SK-N-SH (cell line): ENCODE measurements at regions not wholly inside any gene's neighbourhood (a gene's known extent, or its start where the extent isn't known, plus 50 kb on each side); places are given as distances from the start of the nearest gene placed in this dataset.

Experiments used
- CTCF ChIA-PET: fragments of 300-600, 350-600 bp; formaldehyde crosslinking; extraction: SDS; loops from one replicate; lab custom pipeline; 2021; lab: Yijun Ruan, JAX
- POLR2A ChIA-PET: fragments of 350-600 bp; sonication (Branson Sonifier 250); formaldehyde crosslinking; extraction: SDS; loops from one replicate; lab custom pipeline; 2020; ENCODE audit warnings: antibody characterized with exemption, inconsistent platforms; lab: Yijun Ruan, JAX
- DNase-seq: peaks from one replicate; pipeline ENCODE4 v3.0.0; 2012
- H2AFZ ChIP-seq: fragments of 200-600 bp; sonication (generic); 2 replicates; pipeline ENCODE4 v1.8.1; 2016; ENCODE audit warnings: antibody characterized with exemption, mild to moderate bottlenecking, low read depth
- H3F3A ChIP-seq: fragments of 200-600 bp; sonication (generic); replicated peaks from 2 replicates; pipeline ENCODE3; 2016; ENCODE audit warnings: antibody characterized with exemption, mild to moderate bottlenecking; ENCODE audit not compliant: insufficient read depth
- H3K27ac ChIP-seq, 2 experiments: fragments of 200-500 bp in 1 of 2; fragments of 200-600 bp in 1 of 2; sonication (Bioruptor generic) in 1 of 2; sonication (generic), shearing (Covaris generic) in 1 of 2; 2 replicates each; pipeline versions ENCODE4 v1.5.1 to v1.6.1; 2014 to 2016; ENCODE audit warnings: low read depth in 2 of 2, inconsistent platforms in 1 of 2, low read length in 1 of 2, mild to moderate bottlenecking in 1 of 2, mixed read lengths in 1 of 2
- H3K27me3 ChIP-seq: fragments of 200-600 bp; sonication (generic), shearing (Covaris generic); 2 replicates; pipeline ENCODE4 v1.6.1; 2016; ENCODE audit warnings: mixed run types; ENCODE audit not compliant: insufficient read depth
- H3K36me3 ChIP-seq, 2 experiments: fragments of 200-500 bp in 1 of 2; fragments of 200-600 bp in 1 of 2; sonication (Bioruptor generic) in 1 of 2; sonication (generic) in 1 of 2; replicated peaks in 1 of 2; 2 replicates each; pipeline versions ENCODE3 to v1.5.1; 2014 to 2016; ENCODE audit warnings: low read length in 1 of 2, mild to moderate bottlenecking in 1 of 2; ENCODE audit not compliant: insufficient read depth in 2 of 2, control insufficient read depth in 1 of 2
- H3K4me1 ChIP-seq, 2 experiments: fragments of 200-500 bp in 1 of 2; fragments of 200-600 bp in 1 of 2; sonication (Bioruptor generic) in 1 of 2; sonication (generic), shearing (Covaris generic) in 1 of 2; 2 replicates each; pipeline versions ENCODE4 v1.5.1 to v1.6.1; 2014 to 2016; ENCODE audit warnings: low read depth in 1 of 2, low read length in 1 of 2, mixed run types in 1 of 2; ENCODE audit not compliant: insufficient read depth in 2 of 2, control insufficient read depth in 1 of 2
- H3K4me2 ChIP-seq: fragments of 200-600 bp; sonication (generic), shearing (Covaris generic); 2 replicates; pipeline ENCODE4 v1.6.1; 2017; ENCODE audit warnings: mixed run types
- H3K4me3 ChIP-seq, 2 experiments: fragments of 200-500 bp in 1 of 2; fragments of 200-600 bp in 1 of 2; sonication (Bioruptor generic) in 1 of 2; sonication (generic), shearing (Covaris generic) in 1 of 2; 2 replicates each; pipeline versions ENCODE4 v1.5.1 to v1.8.1; 2014 to 2016; ENCODE audit warnings: low read depth in 2 of 2, inconsistent platforms in 1 of 2, low read length in 1 of 2, mild to moderate bottlenecking in 1 of 2, mixed read lengths in 1 of 2, moderate library complexity in 1 of 2
- H3K79me2 ChIP-seq: fragments of 200-600 bp; sonication (generic); 2 replicates; pipeline ENCODE4 v1.8.1; 2017; ENCODE audit warnings: mild to moderate bottlenecking; ENCODE audit not compliant: insufficient read depth
- H3K9ac ChIP-seq: fragments of 200-600 bp; sonication (generic); 2 replicates; pipeline ENCODE4 v1.6.1; 2017; ENCODE audit warnings: mixed run types
- H3K9me2 ChIP-seq: fragments of 200-600 bp; sonication (generic); 2 replicates; pipeline ENCODE4 v1.6.1; 2017; ENCODE audit warnings: mixed run types
- H3K9me3 ChIP-seq: fragments of 200-600 bp; sonication (generic); 2 replicates; pipeline ENCODE4 v1.6.1; 2017; ENCODE audit warnings: mixed run types, mild to moderate bottlenecking, moderate library complexity
- H4K20me1 ChIP-seq: fragments of 200-600 bp; sonication (generic); 2 replicates; pipeline ENCODE4 v1.6.1; 2017; ENCODE audit warnings: mild to moderate bottlenecking, mixed run types; ENCODE audit not compliant: insufficient read depth
- FOSL2 ChIP-seq: IDR thresholded peaks from 2 replicates; pipeline ENCODE4 v1.4.0; 2012; ENCODE audit warnings: low read depth, mild to moderate bottlenecking, moderate library complexity, borderline replicate concordance
- FOXJ3 ChIP-seq: sonication (generic); formaldehyde crosslinking; IDR thresholded peaks from 2 replicates; pipeline ENCODE4 v1.5.1; 2020; ENCODE audit warnings: mild to moderate bottlenecking, missing genetic modification reagents
- FOXM1 ChIP-seq: IDR thresholded peaks from 2 replicates; pipeline ENCODE4 v1.4.0; 2012; ENCODE audit warnings: low read depth, mild to moderate bottlenecking
- GABPA ChIP-seq: IDR thresholded peaks from 2 replicates; pipeline ENCODE4 v1.4.0; 2012; ENCODE audit warnings: low read depth, mild to moderate bottlenecking
- GATA2 ChIP-seq: sonication (generic); formaldehyde crosslinking; IDR thresholded peaks from 2 replicates; pipeline ENCODE4 v1.5.0; 2020; ENCODE audit warnings: mild to moderate bottlenecking, missing genetic modification reagents
- MEF2A ChIP-seq: IDR thresholded peaks from 2 replicates; pipeline ENCODE4 v1.4.0; 2012; ENCODE audit warnings: low read depth, borderline replicate concordance
- NFIC ChIP-seq: IDR thresholded peaks from 2 replicates; pipeline ENCODE4 v1.4.0; 2012; ENCODE audit warnings: borderline replicate concordance
- POLR2AphosphoS5 ChIP-seq: IDR thresholded peaks from 2 replicates; pipeline ENCODE4 v1.6.1; 2012; ENCODE audit warnings: low read depth, low read length
- RAD21 ChIP-seq: IDR thresholded peaks from 2 replicates; pipeline ENCODE4 v1.6.1; 2012; ENCODE audit warnings: mild to moderate bottlenecking, low read length
- RCOR1 ChIP-seq: fragments of 150-350 bp; IDR thresholded peaks from 2 replicates; pipeline ENCODE4 v1.6.1; 2017; ENCODE audit warnings: antibody characterized with exemption, low read length
- RFX5 ChIP-seq: IDR thresholded peaks from 2 replicates; pipeline ENCODE4 v1.6.1; 2012; ENCODE audit warnings: mild to moderate bottlenecking, improper control_type of control experiment, low read length
- SIN3A ChIP-seq: IDR thresholded peaks from 2 replicates; pipeline ENCODE4 v1.6.1; 2012; ENCODE audit warnings: low read depth, mild to moderate bottlenecking, low read length, moderate library complexity, borderline replicate concordance
- TAF1 ChIP-seq: IDR thresholded peaks from 2 replicates; pipeline ENCODE4 v1.6.1; 2012; ENCODE audit warnings: low read depth, mild to moderate bottlenecking, low read length, moderate library complexity, borderline replicate concordance
- TCF12 ChIP-seq: IDR thresholded peaks from 2 replicates; pipeline ENCODE4 v1.4.0; 2012
- YY1 ChIP-seq: IDR thresholded peaks from 2 replicates; pipeline ENCODE4 v1.4.0; 2012; ENCODE audit warnings: low read depth, mild to moderate bottlenecking
- WGBS: methylation state at CpG from one replicate; pipeline ENCODE4 v1.1.6; 2017; ENCODE audit warnings: low lambda C conversion rate; 5-methylcytosine and 5-hydroxymethylcytosine counted together
- TF ChIP-seq, protein P1 (sequence below): IDR thresholded peaks from 2 replicates; pipeline ENCODE4 v1.4.0; 2012; ENCODE audit warnings: low read depth
- TF ChIP-seq, protein P2 (sequence below): IDR thresholded peaks from 2 replicates; pipeline ENCODE4 v1.4.0; 2012; ENCODE audit warnings: low read depth, borderline replicate concordance
- TF ChIP-seq, protein P3 (sequence below): IDR thresholded peaks from 2 replicates; pipeline ENCODE4 v1.6.1; 2012; ENCODE audit warnings: mild to moderate bottlenecking, low read depth, low read length, moderate library complexity
- TF ChIP-seq, protein P4 (sequence below): fragments of 150-350 bp; IDR thresholded peaks from 2 replicates; pipeline ENCODE4 v1.6.1; 2016; ENCODE audit warnings: mild to moderate bottlenecking, low read depth, low read length
- TF ChIP-seq, protein P5 (sequence below): IDR thresholded peaks from 2 replicates; pipeline ENCODE4; 2012

DNA sequence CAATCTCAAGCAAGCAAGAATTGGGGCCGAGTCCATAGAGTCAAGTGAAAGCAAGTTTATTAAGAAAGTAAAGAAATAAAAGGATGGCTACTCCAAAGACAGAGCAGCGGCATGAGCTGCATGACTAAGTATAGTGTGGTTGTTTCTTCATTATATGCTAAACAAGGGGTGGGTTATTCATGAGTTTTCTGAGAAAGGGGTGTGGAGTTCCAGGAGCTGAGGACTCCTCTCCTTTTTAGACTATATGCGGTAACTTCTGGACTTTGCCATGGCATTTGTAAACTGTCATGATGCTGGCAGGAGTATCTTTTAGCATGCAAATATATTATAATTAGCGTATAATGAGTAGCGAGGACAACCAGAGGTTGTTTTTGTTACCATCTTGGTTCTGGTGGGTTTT is 819.9 kb downstream of the KCNJ2 start:
- 45% methylated on average over 5 of the region's 5 CpGs for WGBS
- TF ChIP-seq RCOR1: no peak
- no peak for TF ChIP-seq FOSL2
- TF ChIP-seq, protein P1, sequence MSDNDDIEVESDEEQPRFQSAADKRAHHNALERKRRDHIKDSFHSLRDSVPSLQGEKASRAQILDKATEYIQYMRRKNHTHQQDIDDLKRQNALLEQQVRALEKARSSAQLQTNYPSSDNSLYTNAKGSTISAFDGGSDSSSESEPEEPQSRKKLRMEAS: no peak
- TF ChIP-seq, all 33 proteins: peak for 0
- H3K27ac ChIP-seq: no peak overlapping the region
- H3K27me3 ChIP-seq: no peaks in the 10 kb centered on the region
- H3K9ac ChIP-seq: no peak overlapping the region
- H4K20me1 ChIP-seq: no peaks in the 10 kb centered on the region
- POLR2A ChIA-PET: no interaction called here
- H3K4me3 ChIP-seq: no peak overlapping the region
- no peaks in the 10 kb centered on the region for H3F3A ChIP-seq
- DNase-seq: no peak
- H3K4me1 ChIP-seq: no peaks in the 10 kb centered on the region; a peak in 1 of 4 replicates
- H3K79me2 ChIP-seq: no peaks in the 10 kb centered on the region
- no peaks in the 10 kb centered on the region for H3K9me2 ChIP-seq
- H3K4me2 ChIP-seq: no peak overlapping the region
- H3K36me3 ChIP-seq: no peaks in the 10 kb centered on the region
- CTCF ChIA-PET: no interaction called here
- H2AFZ ChIP-seq: no peak overlapping the region
- H3K9me3 ChIP-seq: no peaks in the 10 kb centered on the region

DNA sequence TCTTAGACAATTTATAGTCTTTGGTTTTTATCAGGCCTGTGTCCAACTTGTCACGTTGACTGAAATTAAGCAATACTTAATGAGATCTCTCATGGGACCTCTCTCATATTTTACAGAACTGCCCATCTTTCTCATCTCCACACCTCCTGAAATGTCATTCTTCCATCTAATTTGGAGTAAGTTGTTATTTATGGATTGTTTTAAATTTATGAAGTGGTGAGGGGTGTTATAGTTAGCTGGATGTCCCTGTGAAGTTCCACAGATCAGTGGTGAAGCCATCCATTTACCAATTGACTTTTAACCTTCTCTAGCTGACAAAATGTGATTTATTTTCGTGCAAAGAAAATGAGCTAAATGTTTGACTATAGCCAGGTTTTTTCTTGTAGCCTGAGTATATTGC is 824.9 kb downstream of the KCNJ2 start:
- Histone ChIP-seq H3K4me1 (no peaks in the 10 kb centered on the region), H3K9me2 (no peaks in the 10 kb centered on the region), H3K27me3 (no peaks in the 10 kb centered on the region), H3K9ac (no peak overlapping the region), H3K36me3 (no peaks in the 10 kb centered on the region), H3K4me2 (no peak overlapping the region), H3K4me3 (no peak overlapping the region), H4K20me1 (no peaks in the 10 kb centered on the region), H3F3A (no peaks in the 10 kb centered on the region), H2AFZ (no peak overlapping the region), H3K9me3 (no peaks in the 10 kb centered on the region), H3K27ac (no peak overlapping the region), H3K79me2 (no peaks in the 10 kb centered on the region)
- no peak for TF ChIP-seq TAF1
- no peak for TF ChIP-seq RCOR1
- TF ChIP-seq MEF2A: no peak
- no peak for TF ChIP-seq FOXJ3
- TF ChIP-seq FOXM1: no peak
- no peak for TF ChIP-seq SIN3A
- no peak for TF ChIP-seq YY1
- TF ChIP-seq, protein P2, sequence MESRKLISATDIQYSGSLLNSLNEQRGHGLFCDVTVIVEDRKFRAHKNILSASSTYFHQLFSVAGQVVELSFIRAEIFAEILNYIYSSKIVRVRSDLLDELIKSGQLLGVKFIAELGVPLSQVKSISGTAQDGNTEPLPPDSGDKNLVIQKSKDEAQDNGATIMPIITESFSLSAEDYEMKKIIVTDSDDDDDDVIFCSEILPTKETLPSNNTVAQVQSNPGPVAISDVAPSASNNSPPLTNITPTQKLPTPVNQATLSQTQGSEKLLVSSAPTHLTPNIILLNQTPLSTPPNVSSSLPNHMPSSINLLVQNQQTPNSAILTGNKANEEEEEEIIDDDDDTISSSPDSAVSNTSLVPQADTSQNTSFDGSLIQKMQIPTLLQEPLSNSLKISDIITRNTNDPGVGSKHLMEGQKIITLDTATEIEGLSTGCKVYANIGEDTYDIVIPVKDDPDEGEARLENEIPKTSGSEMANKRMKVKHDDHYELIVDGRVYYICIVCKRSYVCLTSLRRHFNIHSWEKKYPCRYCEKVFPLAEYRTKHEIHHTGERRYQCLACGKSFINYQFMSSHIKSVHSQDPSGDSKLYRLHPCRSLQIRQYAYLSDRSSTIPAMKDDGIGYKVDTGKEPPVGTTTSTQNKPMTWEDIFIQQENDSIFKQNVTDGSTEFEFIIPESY: no peak
- TF ChIP-seq, protein P1: no peak
- TF ChIP-seq RAD21: no peak
- TF ChIP-seq, protein P3, sequence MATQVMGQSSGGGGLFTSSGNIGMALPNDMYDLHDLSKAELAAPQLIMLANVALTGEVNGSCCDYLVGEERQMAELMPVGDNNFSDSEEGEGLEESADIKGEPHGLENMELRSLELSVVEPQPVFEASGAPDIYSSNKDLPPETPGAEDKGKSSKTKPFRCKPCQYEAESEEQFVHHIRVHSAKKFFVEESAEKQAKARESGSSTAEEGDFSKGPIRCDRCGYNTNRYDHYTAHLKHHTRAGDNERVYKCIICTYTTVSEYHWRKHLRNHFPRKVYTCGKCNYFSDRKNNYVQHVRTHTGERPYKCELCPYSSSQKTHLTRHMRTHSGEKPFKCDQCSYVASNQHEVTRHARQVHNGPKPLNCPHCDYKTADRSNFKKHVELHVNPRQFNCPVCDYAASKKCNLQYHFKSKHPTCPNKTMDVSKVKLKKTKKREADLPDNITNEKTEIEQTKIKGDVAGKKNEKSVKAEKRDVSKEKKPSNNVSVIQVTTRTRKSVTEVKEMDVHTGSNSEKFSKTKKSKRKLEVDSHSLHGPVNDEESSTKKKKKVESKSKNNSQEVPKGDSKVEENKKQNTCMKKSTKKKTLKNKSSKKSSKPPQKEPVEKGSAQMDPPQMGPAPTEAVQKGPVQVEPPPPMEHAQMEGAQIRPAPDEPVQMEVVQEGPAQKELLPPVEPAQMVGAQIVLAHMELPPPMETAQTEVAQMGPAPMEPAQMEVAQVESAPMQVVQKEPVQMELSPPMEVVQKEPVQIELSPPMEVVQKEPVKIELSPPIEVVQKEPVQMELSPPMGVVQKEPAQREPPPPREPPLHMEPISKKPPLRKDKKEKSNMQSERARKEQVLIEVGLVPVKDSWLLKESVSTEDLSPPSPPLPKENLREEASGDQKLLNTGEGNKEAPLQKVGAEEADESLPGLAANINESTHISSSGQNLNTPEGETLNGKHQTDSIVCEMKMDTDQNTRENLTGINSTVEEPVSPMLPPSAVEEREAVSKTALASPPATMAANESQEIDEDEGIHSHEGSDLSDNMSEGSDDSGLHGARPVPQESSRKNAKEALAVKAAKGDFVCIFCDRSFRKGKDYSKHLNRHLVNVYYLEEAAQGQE: no peak
- no peak for TF ChIP-seq GABPA
- no peak for TF ChIP-seq FOSL2
- no peak for TF ChIP-seq TCF12
- TF ChIP-seq, protein P4, sequence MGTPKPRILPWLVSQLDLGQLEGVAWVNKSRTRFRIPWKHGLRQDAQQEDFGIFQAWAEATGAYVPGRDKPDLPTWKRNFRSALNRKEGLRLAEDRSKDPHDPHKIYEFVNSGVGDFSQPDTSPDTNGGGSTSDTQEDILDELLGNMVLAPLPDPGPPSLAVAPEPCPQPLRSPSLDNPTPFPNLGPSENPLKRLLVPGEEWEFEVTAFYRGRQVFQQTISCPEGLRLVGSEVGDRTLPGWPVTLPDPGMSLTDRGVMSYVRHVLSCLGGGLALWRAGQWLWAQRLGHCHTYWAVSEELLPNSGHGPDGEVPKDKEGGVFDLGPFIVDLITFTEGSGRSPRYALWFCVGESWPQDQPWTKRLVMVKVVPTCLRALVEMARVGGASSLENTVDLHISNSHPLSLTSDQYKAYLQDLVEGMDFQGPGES: no peak
- no peak for TF ChIP-seq POLR2AphosphoS5
- TF ChIP-seq NFIC: no peak
- TF ChIP-seq, protein P5, sequence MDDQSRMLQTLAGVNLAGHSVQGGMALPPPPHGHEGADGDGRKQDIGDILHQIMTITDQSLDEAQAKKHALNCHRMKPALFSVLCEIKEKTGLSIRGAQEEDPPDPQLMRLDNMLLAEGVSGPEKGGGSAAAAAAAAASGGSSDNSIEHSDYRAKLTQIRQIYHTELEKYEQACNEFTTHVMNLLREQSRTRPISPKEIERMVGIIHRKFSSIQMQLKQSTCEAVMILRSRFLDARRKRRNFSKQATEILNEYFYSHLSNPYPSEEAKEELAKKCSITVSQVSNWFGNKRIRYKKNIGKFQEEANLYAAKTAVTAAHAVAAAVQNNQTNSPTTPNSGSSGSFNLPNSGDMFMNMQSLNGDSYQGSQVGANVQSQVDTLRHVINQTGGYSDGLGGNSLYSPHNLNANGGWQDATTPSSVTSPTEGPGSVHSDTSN: no peak
- no peak for TF ChIP-seq RFX5
- no peak for TF ChIP-seq GATA2 (CRISPR knock-in tag)
- POLR2A ChIA-PET: no interaction called here
- CTCF ChIA-PET: no interaction called here
- no peak for DNase-seq
- WGBS: 15% methylated on average over 2 of the region's 2 CpGs
